Endothelial cell (in vitro differentiated cells): ENCODE measurements at regions not wholly inside any gene's neighbourhood (a gene's known extent, or its start where the extent isn't known, plus 50 kb on each side); places are given as distances from the start of the nearest gene placed in this dataset.

Experiments used
- DNase-seq: peaks from one replicate; pipeline ENCODE4 v3.0.0; 2021; ENCODE audit warnings: low spot score
- H3K27ac Mint-ChIP-seq: one replicate; pipeline ENCODE4 v1.8.0; 2021; ENCODE audit warnings: mixed read lengths, inconsistent platforms; ENCODE audit not compliant: unreplicated experiment
- H3K27me3 Mint-ChIP-seq: one replicate; pipeline ENCODE4 v1.8.0; 2021; ENCODE audit warnings: mild to moderate bottlenecking, moderate library complexity, mixed read lengths, inconsistent platforms; ENCODE audit not compliant: unreplicated experiment
- H3K36me3 Mint-ChIP-seq: one replicate; pipeline ENCODE4 v1.8.0; 2021; ENCODE audit warnings: mild to moderate bottlenecking, low read depth, mixed read lengths, inconsistent platforms; ENCODE audit not compliant: unreplicated experiment
- H3K4me1 Mint-ChIP-seq: one replicate; pipeline ENCODE4 v1.8.0; 2021; ENCODE audit warnings: mild to moderate bottlenecking, mixed read lengths, inconsistent platforms; ENCODE audit not compliant: unreplicated experiment
- H3K4me3 Mint-ChIP-seq: one replicate; pipeline ENCODE4 v1.8.0; 2021; ENCODE audit warnings: mild to moderate bottlenecking, mixed read lengths, inconsistent platforms; ENCODE audit not compliant: unreplicated experiment
- H3K9me3 Mint-ChIP-seq: one replicate; pipeline ENCODE4 v1.8.0; 2021; ENCODE audit warnings: mixed read lengths, inconsistent platforms; ENCODE audit not compliant: unreplicated experiment
- TF ChIP-seq, protein P1 (sequence below): fragments of 200-600 bp; sonication (generic); IDR thresholded peaks from one replicate; pipeline ENCODE4 v1.5.0; 2021; ENCODE audit warnings: antibody characterized with exemption; ENCODE audit not compliant: unreplicated experiment

DNA sequence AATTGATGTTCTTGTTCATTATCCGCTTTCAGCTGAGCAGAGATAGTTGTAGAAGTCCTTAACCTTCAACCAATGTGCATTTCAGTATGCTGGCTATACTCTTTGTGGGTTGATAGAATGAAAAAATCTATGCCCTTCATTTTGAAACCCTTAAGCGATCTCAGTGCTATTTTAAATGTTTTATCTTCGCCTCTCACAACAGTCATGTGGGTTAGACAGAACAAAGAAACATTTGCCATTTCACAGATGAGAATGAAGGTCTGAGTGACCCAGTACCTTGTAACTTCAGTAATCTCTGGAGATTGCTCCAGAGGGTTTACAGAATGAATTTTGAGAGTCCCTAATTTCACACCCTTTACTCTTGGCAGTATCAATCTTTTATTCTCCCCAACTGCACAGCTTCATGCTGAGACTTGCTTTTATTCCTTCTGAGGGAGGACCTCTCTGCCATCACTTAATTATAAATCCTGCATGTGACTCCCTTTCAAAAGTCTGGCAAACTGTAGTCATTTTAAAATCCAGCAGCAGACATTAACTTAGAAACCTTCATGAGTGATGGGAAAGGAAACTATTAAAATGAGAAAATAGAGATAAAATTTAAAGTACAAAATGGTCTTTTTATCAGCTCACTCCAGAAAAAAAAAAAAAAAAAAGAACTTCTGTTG lies 921.5 kb downstream of the RAB28 start:
- Mint-ChIP-seq H3K4me3 (no peak overlapping the region), H3K27ac (no peak overlapping the region), H3K9me3 (no peaks in the 10 kb centered on the region), H3K36me3 (no peaks in the 10 kb centered on the region), H3K4me1 (no peaks in the 10 kb centered on the region), H3K27me3 (no peaks in the 10 kb centered on the region)
- DNase-seq = no peak
- TF ChIP-seq, protein P1, sequence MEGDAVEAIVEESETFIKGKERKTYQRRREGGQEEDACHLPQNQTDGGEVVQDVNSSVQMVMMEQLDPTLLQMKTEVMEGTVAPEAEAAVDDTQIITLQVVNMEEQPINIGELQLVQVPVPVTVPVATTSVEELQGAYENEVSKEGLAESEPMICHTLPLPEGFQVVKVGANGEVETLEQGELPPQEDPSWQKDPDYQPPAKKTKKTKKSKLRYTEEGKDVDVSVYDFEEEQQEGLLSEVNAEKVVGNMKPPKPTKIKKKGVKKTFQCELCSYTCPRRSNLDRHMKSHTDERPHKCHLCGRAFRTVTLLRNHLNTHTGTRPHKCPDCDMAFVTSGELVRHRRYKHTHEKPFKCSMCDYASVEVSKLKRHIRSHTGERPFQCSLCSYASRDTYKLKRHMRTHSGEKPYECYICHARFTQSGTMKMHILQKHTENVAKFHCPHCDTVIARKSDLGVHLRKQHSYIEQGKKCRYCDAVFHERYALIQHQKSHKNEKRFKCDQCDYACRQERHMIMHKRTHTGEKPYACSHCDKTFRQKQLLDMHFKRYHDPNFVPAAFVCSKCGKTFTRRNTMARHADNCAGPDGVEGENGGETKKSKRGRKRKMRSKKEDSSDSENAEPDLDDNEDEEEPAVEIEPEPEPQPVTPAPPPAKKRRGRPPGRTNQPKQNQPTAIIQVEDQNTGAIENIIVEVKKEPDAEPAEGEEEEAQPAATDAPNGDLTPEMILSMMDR = no peak

DNA sequence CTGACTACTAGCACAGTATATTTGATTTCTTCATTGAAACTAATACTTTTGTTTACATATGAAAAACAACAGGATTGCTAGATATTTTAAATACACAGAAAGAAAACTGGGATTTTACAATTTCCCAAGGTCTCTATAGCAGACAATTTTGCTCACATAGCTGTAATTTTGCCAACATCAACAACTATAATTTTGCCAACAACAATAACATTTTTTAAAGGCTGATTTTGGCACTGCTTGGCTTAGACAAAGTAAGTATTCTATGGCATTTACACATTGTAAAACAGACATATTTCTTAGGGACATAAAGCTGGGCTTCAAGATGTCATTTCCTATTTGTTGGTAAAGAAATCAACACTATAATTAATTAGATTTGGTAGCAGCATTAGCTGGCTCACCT lies 922.1 kb downstream of the RAB28 start:
- TF ChIP-seq, protein P1 = no peak
- no peak for DNase-seq
- no peaks in the 10 kb centered on the region for H3K9me3 Mint-ChIP-seq
- no peaks in the 10 kb centered on the region for H3K4me1 Mint-ChIP-seq
- H3K4me3 Mint-ChIP-seq = no peak overlapping the region
- no peaks in the 10 kb centered on the region for H3K36me3 Mint-ChIP-seq
- no peaks in the 10 kb centered on the region for H3K27me3 Mint-ChIP-seq
- no peak overlapping the region for H3K27ac Mint-ChIP-seq

DNA sequence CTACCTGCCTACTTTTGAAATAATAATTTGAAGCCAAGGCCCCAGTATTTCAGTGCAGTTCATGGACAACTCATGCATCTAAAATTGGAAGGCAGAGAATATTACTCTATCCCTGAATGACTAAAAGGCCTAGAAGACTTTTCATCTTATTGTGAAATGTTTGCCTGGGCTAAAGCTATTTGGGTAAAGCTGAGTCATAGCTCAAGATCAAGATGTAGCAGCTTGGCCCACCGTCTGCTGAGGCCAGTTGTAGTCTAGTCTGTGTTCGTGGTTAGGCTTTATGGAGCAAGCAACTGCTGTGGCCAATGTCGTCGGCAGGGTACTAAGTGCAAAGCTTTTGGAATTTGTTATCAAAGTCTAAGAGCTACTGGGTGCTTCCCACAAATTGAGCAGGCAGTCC lies 929.1 kb downstream of the RAB28 start:
- H3K27ac Mint-ChIP-seq = no peak overlapping the region
- TF ChIP-seq, protein P1 = no peak
- H3K36me3 Mint-ChIP-seq = no peaks in the 10 kb centered on the region
- no peak for DNase-seq
- H3K4me1 Mint-ChIP-seq = no peaks in the 10 kb centered on the region
- no peaks in the 10 kb centered on the region for H3K9me3 Mint-ChIP-seq
- H3K27me3 Mint-ChIP-seq = no peaks in the 10 kb centered on the region
- H3K4me3 Mint-ChIP-seq = no peak overlapping the region

GRCh38 chr4:12548678-12549077 lies 935.5 kb downstream of the RAB28 start:
- H3K4me3 Mint-ChIP-seq = no peak overlapping the region
- TF ChIP-seq, protein P1 = no peak
- H3K4me1 Mint-ChIP-seq = no peaks in the 10 kb centered on the region
- DNase-seq = no peak
- H3K27ac Mint-ChIP-seq = no peak overlapping the region
- H3K27me3 Mint-ChIP-seq = no peaks in the 10 kb centered on the region
- H3K36me3 Mint-ChIP-seq = no peaks in the 10 kb centered on the region
- H3K9me3 Mint-ChIP-seq = no peaks in the 10 kb centered on the region

GRCh38 chr4:12545812-12546211 lies 938.3 kb downstream of the RAB28 start:
- H3K36me3 Mint-ChIP-seq = no peaks in the 10 kb centered on the region
- TF ChIP-seq, protein P1 = no peak

More at GRCh38 chr4:12545812-12546211, 938.3 kb downstream of the RAB28 start:
- no peak overlapping the region for H3K4me3 Mint-ChIP-seq
- no peak overlapping the region for H3K27ac Mint-ChIP-seq
- H3K9me3 Mint-ChIP-seq = no peaks in the 10 kb centered on the region
- H3K4me1 Mint-ChIP-seq = no peaks in the 10 kb centered on the region
- no peaks in the 10 kb centered on the region for H3K27me3 Mint-ChIP-seq
- no peak for DNase-seq
